ENCODE measurements at regions not wholly inside any gene's neighbourhood (a gene's known extent, or its start where the extent isn't known, plus 50 kb on each side); places are given as distances from the start of the nearest gene placed in this dataset.

DNA sequence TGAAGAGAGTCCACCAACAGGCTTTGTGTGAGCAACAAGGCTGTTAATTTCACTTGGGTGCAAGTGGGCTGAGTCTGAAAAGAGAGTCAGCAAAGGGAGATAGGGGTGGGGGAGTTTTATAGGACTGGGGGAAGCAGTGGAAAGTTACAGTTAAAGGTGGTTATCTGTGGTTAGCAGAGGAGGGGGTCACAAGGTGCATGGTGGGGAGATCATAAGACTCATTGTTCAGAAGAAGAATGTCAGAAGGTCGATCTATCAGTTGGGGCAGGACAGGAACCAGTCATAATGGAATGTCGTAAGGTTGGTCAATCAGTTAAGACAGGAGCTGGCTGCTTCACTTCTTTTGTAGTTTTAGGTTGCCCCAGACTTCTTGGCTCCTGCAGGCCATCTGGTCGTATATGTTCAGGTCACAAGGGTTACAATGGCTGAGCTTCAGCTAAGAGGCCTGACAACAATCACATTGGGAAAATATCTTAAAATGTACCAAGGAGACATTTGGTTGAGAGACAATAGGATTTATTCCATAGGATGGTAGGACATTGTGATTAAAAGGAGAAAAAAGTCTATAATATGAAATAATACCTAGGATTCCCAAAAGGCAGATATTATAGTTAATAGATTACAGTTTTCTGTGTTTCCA, 356.4 kb downstream of the ANKRD7 start:
- peak; percentile 53 for DNase-seq

GRCh38 chr7:118583641-118584040, 359.1 kb downstream of the ANKRD7 start:
- no peak for DNase-seq

GRCh38 chr7:118586248-118586647, 361.7 kb downstream of the ANKRD7 start:
- DNase-seq, result no peak

DNA sequence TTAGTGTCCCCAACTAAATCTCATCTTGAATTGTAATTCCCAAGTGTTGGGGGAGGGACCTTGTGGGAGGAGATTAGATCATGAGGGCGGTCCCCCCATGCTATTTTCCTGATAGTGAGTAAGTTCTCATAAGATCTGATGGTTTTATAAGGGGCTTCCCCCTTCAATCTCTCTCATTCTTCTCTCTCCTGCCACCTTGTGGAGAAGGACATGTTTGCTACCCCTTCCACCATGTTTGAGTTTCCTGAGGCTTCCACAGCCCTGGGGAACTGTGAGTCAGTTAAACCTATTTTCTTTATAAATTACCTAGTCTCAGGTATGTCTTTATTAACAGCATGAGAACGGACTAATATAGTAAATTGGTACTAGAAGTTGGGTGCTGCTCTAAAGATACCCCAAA, 365.6 kb downstream of the ANKRD7 start:
- no peak for DNase-seq

DNA sequence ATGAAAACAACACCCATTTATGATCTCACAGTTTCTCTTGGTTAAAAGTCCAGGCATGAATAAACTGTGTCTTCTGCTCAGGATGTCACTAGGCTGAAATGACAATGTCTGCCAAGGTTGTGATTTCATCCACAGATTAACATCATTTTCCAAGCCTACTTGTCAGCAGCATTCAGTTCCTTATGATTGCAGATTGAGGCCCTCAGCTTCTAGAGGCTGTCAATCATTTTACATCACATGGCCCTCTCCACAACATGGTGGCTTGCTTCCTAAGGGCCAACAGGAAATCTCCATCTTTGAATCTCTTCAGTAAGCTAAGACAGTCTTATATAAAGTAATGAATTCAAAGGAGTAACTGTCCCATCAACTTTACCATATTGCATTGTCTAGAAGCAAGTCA, 377.6 kb downstream of the ANKRD7 start:
- no peak for DNase-seq

GRCh38 chr7:118606602-118607001, 382.1 kb downstream of the ANKRD7 start:
- no peak for DNase-seq

DNA sequence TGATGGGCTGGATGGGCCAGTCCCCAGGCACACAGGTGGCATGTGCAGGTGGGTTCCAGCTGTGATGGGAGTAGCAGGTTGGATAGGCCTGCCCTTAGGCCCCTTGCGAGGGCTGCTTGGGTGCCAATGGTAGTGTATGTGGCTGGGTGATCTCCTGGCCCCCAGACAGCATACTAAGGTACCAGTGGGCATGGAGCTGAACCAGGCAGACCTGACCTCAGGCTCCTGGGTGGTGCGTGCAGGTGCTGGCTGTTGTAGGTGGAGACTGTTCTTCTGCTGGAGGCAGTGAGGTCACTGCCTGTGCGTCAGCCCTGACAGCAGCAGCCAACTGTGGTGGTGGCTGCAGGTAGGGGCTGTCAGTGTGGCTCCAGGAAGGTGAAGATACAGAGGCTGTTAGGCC, 384.7 kb downstream of the ANKRD7 start:
- no peak for DNase-seq

DNA sequence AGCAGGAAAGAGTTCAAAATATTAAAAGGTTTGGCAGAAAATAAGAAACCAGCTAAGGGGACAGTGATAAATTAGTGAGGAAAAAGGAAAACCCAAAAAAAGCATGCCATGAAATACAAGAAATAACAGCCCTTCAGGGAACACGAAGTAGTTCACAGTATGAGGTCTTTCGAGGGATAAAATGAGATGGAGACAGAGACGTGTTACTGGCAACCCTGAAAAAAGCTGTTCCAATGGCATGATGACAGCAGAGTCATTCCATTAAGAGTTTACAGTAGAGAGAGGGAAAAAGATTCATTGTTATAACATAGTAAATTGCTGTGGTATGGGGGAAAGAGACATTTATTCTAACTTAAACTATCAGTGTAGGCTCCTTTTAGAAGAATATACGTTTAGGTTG, 391.2 kb downstream of the ANKRD7 start:
- DNase-seq, result no peak

DNA sequence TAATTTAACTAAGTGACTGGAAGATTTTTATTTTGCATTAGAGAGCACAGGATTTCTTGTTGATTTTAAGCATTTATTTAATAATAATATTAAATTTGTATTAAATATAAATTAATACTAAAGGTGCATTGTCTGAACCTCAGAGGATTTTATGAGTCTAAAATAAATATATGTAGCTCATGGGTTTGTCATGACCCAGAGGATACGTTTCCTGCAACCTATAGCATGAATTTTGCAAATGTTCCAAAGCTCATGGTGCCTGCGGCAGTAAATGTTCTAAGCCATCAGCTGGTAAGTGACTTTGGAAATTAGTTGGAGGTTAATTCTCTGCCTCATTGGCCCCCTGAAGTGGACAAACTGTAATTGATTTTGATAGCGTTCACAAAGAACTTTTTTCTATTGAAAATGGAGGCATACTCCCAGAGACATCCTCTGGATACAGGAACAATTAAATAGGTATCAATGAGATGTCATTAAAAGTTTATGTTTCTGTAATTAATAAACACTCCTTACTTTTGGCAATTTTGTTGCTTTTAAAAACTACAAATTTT, 397.4 kb downstream of the ANKRD7 start:
- no peak for DNase-seq

DNA sequence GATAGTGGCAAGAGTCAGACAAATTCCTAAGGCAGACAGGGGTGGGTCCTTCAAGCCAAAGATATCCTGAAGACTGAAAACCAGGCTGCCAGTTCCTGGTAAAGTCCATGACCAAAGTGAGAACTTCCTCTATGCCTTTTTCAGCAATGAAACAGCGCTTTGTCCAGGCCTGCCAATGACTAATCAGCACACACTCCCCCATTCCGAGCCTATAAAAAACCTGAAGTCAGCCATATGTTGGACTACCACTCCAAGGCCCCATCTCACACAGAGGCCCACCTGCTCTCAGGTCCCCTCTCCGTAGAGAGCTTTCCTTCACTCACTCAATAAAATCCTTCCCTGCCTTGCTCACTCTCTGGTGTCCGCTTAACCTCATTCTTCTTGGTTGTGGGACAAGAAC, 402.2 kb downstream of the ANKRD7 start:
- no peak for DNase-seq

GRCh38 chr7:118627467-118627866, 403.0 kb downstream of the ANKRD7 start:
- no peak for DNase-seq

DNA sequence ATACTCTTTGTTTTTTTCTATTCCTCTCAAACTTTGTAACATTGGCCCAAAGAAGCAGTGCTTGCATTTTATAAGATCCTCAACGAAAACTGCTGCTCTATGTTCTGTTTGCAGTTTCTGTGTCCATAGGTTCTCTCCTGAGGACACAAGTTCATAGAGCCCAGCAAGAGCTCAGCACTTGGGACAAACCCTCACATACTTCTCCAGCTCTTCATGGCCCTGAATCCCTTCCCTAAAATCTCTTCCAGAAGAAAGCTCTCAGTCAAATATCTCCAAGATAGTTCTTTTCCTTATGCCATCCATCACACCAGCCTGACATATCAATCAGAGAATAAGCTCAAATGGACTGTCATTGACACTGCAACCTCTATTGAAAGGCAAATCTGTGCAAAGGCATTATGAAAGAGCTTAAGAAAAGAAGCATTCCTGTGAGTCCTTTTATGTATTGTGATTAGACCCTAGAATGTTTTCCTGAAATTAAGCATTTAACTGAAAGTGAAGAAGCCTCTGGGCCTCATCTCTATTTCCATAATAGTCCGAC, 405.5 kb downstream of the ANKRD7 start:
- DNase-seq, result peak; percentile 67

DNA sequence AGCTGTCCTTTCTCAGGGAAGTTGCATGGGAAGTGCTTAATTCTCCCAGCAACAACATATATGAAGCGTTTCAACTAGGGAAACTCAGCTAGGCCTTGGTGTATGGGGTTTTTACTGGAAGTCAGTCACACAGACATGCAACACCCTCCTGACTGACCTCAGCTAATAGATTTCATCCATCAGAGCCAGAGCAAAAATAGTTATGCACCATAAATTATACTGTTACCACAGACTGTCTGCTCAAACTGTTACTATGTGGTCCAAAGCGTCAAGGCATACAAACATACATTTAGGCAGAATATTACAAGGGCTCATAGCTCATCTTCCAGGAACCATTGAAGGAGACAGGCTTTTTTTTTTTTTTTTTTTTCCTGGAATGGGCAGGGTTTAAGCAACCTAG, 417.9 kb downstream of the ANKRD7 start:
- DNase-seq, result no peak

DNA sequence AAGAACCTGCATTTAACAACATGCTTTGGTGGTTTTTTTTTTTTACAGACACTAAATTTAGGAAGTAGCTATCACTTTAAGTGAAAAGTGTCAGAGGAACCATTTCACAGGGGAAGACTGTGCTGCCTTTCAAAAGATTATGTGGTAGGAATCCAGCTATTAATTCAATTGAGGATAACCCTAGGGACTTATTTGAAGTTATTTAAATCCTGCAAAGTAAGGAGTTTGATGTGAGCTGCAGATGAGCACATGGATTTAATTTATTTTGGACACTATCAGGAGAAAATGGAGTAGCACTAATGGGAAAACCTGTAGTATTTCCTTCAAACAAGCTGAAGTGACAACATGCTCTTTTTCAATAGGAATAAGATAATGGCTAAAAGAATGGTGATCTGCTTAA, 419.8 kb downstream of the ANKRD7 start:
- DNase-seq, result no peak

GRCh38 chr7:118648002-118648401, 423.5 kb downstream of the ANKRD7 start:
- DNase-seq, result no peak

GRCh38 chr7:118657391-118658005, 433.0 kb downstream of the ANKRD7 start:
- DNase-seq, result no peak

DNA sequence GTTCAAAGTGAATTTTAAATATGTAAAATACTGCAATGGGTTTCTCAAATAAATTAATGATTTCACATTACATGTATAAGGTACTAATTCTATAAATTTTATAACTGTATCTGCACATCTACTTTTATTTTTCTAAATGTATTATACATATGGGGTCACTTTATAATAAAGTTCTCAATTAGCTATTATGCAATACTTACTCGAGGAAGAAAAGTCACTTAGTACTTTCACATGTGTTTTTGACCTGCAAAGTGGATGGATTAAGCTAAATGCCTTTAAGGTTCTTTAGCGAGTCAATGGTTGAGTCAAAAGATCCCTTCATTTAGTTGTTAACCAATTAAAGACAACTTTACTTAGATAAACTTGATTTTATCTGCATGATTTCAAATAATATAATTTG, 437.8 kb downstream of the ANKRD7 start:
- no peak for DNase-seq

- DNase-seq, result no peak
Measured at GRCh38 chr7:118664498-118664897, 440.0 kb downstream of the ANKRD7 start.

DNA sequence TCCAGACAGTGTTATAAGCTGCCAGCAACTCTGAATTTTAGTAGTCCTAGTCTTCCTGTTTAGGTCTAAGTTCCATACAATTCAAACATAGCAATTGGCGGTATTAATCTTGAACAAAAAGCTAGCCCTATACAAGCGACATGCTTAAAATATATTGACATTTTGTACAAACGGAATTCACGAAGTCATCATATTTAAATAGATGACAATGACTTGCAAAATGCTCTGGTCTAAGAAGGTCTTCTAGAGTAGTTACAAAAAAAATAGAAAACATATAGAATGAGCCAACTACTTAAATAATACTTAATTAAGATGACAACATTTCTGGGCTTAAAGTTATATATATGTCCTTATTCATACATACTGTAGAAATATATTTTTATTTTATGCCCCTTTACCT, 446.6 kb downstream of the ANKRD7 start:
- no peak for DNase-seq

DNA sequence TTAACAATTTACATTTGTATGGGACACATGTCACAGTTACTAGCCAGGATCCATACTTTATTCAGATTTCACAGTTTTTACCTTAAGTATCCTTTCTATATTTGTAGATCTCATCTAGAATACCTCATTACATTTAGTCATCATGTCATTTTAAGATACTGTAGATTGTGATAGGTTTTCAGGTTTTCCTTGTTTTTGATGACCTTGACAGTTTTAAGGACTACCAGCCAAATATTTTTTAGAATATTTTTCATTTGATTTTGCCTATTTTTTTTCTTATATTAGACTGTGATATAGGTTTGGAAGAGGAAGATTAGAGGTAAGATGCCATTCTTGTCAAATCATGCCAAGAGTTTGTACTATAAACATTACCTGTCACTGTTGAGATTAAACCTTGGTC, 460.3 kb downstream of the ANKRD7 start:
- DNase-seq, result no peak

DNA sequence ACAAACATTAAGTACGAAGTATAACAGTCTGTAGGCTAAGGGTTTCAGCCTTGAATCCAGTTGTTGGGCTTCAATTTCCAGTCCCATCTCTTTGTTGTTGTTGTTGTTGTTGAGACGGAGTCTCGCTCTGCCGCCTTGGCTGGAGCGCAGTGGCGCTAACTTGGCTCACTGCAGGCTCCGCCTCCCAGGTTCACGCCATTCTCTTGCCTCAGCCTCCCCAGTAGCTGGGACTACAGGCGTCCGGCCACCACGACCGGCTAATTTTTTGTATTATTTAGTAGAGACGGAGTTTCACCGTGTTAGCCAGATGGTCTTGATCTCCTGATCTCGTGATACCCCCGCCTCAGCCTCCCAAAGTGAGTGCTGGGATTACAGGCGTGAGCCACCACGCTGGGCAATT, 464.9 kb downstream of the ANKRD7 start:
- no peak for DNase-seq

DNA sequence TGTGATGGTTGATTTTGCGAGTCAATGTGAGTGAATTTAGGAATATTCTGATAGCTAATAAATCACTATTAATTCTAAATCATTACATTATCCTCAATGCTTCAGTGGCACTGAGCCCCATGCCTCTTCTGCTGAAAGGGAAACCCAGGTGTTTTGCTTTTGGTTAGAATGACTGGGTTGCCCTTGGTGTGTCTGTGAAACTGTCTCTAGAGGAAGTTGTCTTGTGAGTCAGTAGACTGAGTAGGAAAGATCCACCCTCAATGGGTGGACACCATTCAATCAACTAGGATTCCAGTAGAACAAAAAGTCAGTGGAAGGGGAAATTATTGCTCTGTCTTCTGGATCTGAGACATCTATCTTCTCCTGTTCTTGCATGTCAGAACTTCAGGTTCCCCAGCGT, 472.4 kb downstream of the ANKRD7 start:
- no peak for DNase-seq

DNA sequence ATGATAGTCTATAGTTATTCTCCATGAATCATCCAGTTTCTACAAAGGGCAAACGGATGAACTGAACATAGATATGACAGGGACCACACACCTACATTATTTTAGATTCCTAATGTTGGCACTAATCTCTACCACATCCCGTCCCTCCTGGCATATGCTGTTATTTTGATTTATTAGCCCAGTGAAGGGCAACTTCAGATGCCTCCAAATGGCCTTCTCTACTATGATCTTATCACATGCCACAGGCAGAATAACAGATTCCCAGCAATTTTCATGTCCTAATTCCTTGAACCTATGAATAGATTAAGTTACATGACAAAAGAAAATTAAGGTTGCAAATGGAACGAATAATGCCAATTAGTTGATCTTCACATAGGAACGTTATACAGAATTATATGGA, 474.7 kb downstream of the ANKRD7 start:
- DNase-seq, result no peak

- DNase-seq, result no peak
Measured at GRCh38 chr7:118708741-118709140, 484.2 kb downstream of the ANKRD7 start.

- no peak for DNase-seq
Measured at GRCh38 chr7:118711688-118712087, 487.2 kb downstream of the ANKRD7 start.

Data from NCI-H2227 treated with DMSO at 0.1 percent for 48 hours (cell line).